BJ (cell line): ENCODE measurements at regions not wholly inside any gene's neighbourhood (a gene's known extent, or its start where the extent isn't known, plus 50 kb on each side); places are given as distances from the start of the nearest gene placed in this dataset.

Source experiments
- CTCF ChIA-PET: fragments of 350-600 bp; formaldehyde crosslinking; extraction: SDS; loops from one replicate; lab custom pipeline; 2021; ENCODE audit warnings: antibody characterized with exemption, inconsistent platforms; lab: Yijun Ruan, JAX
- POLR2A ChIA-PET: fragments of 300-600 bp; sonication (Branson Sonifier 250); formaldehyde crosslinking; extraction: SDS; loops from one replicate; lab custom pipeline; 2021; ENCODE audit warnings: antibody characterized with exemption; lab: Charles Lee
- DNase-seq: peaks from one replicate; pipeline ENCODE4 v3.0.0-alpha.2; 2011; ENCODE audit warnings: low read depth
- H3K27me3 ChIP-seq: 2 replicates; pipeline ENCODE4 v1.6.0; 2011; ENCODE audit warnings: low read length; ENCODE audit not compliant: control insufficient read depth, insufficient read depth
- H3K36me3 ChIP-seq: 2 replicates; pipeline ENCODE4 v1.5.1; 2011; ENCODE audit warnings: low read length; ENCODE audit not compliant: control insufficient read depth, insufficient read depth
- H3K4me3 ChIP-seq: 2 replicates; pipeline ENCODE4 v1.5.1; 2011; ENCODE audit warnings: low read depth, mild to moderate bottlenecking, control low read depth, low read length
- CTCF ChIP-seq: IDR thresholded peaks from 2 replicates; pipeline ENCODE4 v1.5.1; 2011; ENCODE audit warnings: low read depth, mild to moderate bottlenecking, control low read depth, inconsistent platforms, low read length, moderate library complexity; ENCODE audit not compliant: insufficient read depth

DNA sequence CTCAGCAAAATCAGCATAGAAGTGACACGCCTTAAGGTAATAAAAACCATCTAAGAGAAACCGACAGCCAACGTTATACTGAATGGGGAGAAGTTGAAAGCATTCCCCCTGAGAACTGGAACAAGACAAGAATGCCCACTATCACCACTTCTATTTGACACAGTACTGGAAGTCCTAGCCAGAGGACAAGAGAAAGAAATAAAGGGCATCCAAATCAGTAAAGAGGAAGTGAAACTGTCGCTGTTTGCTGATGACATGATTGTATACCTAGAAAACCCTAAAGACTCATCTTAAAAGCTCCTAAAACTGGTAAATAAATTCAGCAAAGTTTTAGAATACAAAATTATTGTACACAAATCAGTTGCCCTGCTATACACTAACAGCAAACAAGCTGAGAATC is 393.3 kb downstream of the KIF4B start:
- Histone ChIP-seq H3K4me3 (no peak overlapping the region), H3K36me3 (no peaks in the 10 kb centered on the region), H3K27me3 (no peaks in the 10 kb centered on the region)
- ChIA-PET CTCF (no interaction called here), POLR2A (no interaction called here)
- TF ChIP-seq CTCF = no peak
- no peak for DNase-seq

- Histone ChIP-seq H3K27me3 (no peaks in the 10 kb centered on the region), H3K4me3 (no peak overlapping the region), H3K36me3 (no peaks in the 10 kb centered on the region)
- DNase-seq = no peak
- TF ChIP-seq CTCF = no peak
- ChIA-PET POLR2A (no interaction called here), CTCF (no interaction called here)
These were observed 394.9 kb downstream of the KIF4B start for GRCh38 chr5:155408465-155408864.

DNA sequence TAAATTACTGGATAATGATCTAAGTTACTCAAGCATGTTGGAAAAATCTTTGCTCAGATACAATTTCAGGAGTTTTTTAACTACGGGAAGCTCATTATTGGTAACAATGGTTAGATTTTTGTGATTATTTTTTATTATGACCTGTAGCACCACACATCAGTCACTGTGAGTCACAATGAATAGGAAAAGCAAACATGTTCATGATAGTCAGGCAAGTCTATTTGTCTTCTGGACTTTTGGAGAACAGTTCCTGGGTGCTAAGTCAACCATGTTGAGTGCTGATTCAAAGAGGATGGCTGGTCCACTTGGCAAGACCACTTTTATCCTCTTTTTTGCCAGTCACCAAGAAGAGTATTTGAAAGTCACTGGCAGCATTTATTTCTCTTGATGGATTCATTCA is 403.2 kb downstream of the KIF4B start:
- no peak for DNase-seq
- ChIA-PET POLR2A (no interaction called here), CTCF (no interaction called here)
- Histone ChIP-seq H3K36me3 (no peaks in the 10 kb centered on the region), H3K4me3 (no peak overlapping the region), H3K27me3 (no peaks in the 10 kb centered on the region)
- no peak for TF ChIP-seq CTCF

DNA sequence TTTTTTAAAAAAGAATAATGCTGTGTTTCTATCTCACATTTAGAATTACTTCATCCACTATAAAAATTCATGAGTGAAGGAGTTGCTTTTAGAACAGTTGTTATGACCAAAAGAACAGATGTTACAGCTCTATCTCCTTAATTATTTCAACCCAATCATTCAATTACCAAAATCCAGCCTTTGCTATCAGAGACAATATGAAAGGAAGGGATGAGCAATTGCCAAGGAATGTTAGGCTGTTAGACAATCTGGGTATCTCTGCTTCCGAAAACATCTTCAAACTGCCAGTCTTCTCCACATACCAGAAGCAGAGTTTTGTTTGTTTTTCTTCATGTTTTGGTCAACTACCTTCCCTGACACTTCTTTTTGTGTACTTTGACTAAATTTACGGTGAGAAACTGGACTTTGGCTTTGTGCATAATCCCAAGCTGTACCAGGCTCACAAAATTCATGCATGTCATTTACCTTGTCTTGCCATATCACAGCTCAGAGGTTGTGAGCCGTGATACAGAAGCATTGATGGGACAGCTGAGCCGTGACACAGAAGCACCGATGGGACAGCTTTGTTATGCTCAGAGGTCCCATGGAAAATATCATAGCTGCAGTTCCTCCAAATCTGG is 405.5 kb downstream of the KIF4B start:
- H3K27me3 ChIP-seq = no peaks in the 10 kb centered on the region
- no peak for DNase-seq

GRCh38 chr5:155430192-155430591 is 416.6 kb downstream of the KIF4B start:
- ChIA-PET POLR2A (no interaction called here), CTCF (no interaction called here)
- Histone ChIP-seq H3K27me3 (no peaks in the 10 kb centered on the region), H3K4me3 (no peak overlapping the region), H3K36me3 (no peaks in the 10 kb centered on the region)
- no peak for TF ChIP-seq CTCF
- no peak for DNase-seq

More for the DNA sequence above, 405.5 kb downstream of the KIF4B start:
- Histone ChIP-seq H3K4me3 (no peak overlapping the region), H3K36me3 (no peaks in the 10 kb centered on the region)
- ChIA-PET POLR2A (no interaction called here), CTCF (no interaction called here)
- TF ChIP-seq CTCF = no peak
